ENCODE measurements at regions not wholly inside any gene's neighbourhood (a gene's known extent, or its start where the extent isn't known, plus 50 kb on each side); places are given as distances from the start of the nearest gene placed in this dataset.

GRCh38 chr11:91174193-91174592 lies 951.3 kb upstream of the CHORDC1 start:
- TF ChIP-seq, protein P1, sequence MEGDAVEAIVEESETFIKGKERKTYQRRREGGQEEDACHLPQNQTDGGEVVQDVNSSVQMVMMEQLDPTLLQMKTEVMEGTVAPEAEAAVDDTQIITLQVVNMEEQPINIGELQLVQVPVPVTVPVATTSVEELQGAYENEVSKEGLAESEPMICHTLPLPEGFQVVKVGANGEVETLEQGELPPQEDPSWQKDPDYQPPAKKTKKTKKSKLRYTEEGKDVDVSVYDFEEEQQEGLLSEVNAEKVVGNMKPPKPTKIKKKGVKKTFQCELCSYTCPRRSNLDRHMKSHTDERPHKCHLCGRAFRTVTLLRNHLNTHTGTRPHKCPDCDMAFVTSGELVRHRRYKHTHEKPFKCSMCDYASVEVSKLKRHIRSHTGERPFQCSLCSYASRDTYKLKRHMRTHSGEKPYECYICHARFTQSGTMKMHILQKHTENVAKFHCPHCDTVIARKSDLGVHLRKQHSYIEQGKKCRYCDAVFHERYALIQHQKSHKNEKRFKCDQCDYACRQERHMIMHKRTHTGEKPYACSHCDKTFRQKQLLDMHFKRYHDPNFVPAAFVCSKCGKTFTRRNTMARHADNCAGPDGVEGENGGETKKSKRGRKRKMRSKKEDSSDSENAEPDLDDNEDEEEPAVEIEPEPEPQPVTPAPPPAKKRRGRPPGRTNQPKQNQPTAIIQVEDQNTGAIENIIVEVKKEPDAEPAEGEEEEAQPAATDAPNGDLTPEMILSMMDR (IDR thresholded peaks at IDR 0.05; ENCODE audit: extremely low read depth in 1 of 2, insufficient read depth in 1 of 2, low read depth in 1 of 2, low read length in 2 of 2), result no peak
- TF ChIP-seq MYC (IDR thresholded peaks at IDR 0.05; ENCODE audit: low read depth, low read length), result no peak

All from endothelial cell of umbilical vein (primary cell).